GM12878 (cell line): ENCODE measurements at regions not wholly inside any gene's neighbourhood (a gene's known extent, or its start where the extent isn't known, plus 50 kb on each side); places are given as distances from the start of the nearest gene placed in this dataset.

Experiments used
- BCLAF1 ChIP-seq: fragments of 450-650 bp; IDR thresholded peaks from 2 replicates; pipeline ENCODE4 v1.6.1; 2017; ENCODE audit warnings: antibody characterized with exemption, mild to moderate bottlenecking, moderate library complexity
- FOXM1 ChIP-seq: IDR thresholded peaks from 2 replicates; pipeline ENCODE4 v1.6.1; 2012; ENCODE audit warnings: low read depth, mild to moderate bottlenecking, inconsistent platforms, low read length, moderate library complexity
- IKZF1 ChIP-seq: fragments of 450-650 bp; conservative IDR thresholded peaks from 2 replicates; pipeline ENCODE4 v1.6.1; 2017; ENCODE audit warnings: antibody characterized with exemption, mild to moderate bottlenecking
- IKZF2 ChIP-seq, 2 experiments: fragments of 450-650 bp; IDR thresholded peaks; 2 replicates each; pipeline ENCODE4 v1.6.1; 2017; ENCODE audit warnings: mild to moderate bottlenecking in 2 of 2, moderate library complexity in 2 of 2
- MEF2A ChIP-seq: IDR thresholded peaks from 2 replicates; pipeline ENCODE4 v1.6.1; 2011; ENCODE audit warnings: low read depth, mild to moderate bottlenecking, low read length, moderate library complexity; ENCODE audit not compliant: insufficient read depth
- MXI1 ChIP-seq: fragments of 150-350 bp; IDR thresholded peaks from 2 replicates; pipeline ENCODE4 v1.6.1; 2011; ENCODE audit warnings: low read depth, mild to moderate bottlenecking, inconsistent platforms, low read length, improper control_type of control experiment
- NFXL1 ChIP-seq: fragments of 450-650 bp; IDR thresholded peaks from 2 replicates; pipeline ENCODE4 v1.6.1; 2017; ENCODE audit warnings: antibody characterized with exemption, mild to moderate bottlenecking, borderline replicate concordance
- NKRF ChIP-seq: fragments of 450-650 bp; conservative IDR thresholded peaks from 2 replicates; pipeline ENCODE4 v1.6.1; 2017; ENCODE audit warnings: mild to moderate bottlenecking, moderate library complexity
- PML ChIP-seq: IDR thresholded peaks from 2 replicates; pipeline ENCODE4 v1.6.1; 2012; ENCODE audit warnings: low read length, inconsistent platforms
- RAD21 ChIP-seq: IDR thresholded peaks from 2 replicates; pipeline ENCODE4 v1.6.1; 2011; ENCODE audit warnings: mild to moderate bottlenecking, low read depth, low read length, moderate library complexity; ENCODE audit not compliant: insufficient read depth
- REST ChIP-seq: IDR thresholded peaks from 2 replicates; pipeline ENCODE4 v1.6.1; 2012; ENCODE audit warnings: mild to moderate bottlenecking, low read depth, low read length
- SRF ChIP-seq, 2 experiments: IDR thresholded peaks; 2 replicates each; pipeline ENCODE4 v1.6.1; 2011; ENCODE audit warnings: low read depth in 2 of 2, low read length in 2 of 2, mild to moderate bottlenecking in 1 of 2, moderate library complexity in 1 of 2
- TCF3 ChIP-seq: IDR thresholded peaks from 2 replicates; pipeline ENCODE4 v1.6.1; 2012; ENCODE audit warnings: low read depth, mild to moderate bottlenecking, low read length, borderline replicate concordance; ENCODE audit not compliant: insufficient read depth
- ZBTB11 ChIP-seq: fragments of 450-650 bp; formaldehyde crosslinking; IDR thresholded peaks from 2 replicates; pipeline ENCODE4 v1.5.0; 2022; ENCODE audit warnings: mild to moderate bottlenecking, missing genetic modification characterization

GRCh38 chr7:130875265-130875741, 141.3 kb upstream of the KLF14 start (continued):
- TF ChIP-seq ZBTB11 (CRISPR knock-in tag), result no peak
- TF ChIP-seq BCLAF1, result no peak
- no peak for TF ChIP-seq NFXL1
- TF ChIP-seq PML, result peak; percentile 51; the same call in 1 of the 2 replicates
- TF ChIP-seq FOXM1, result no peak
- TF ChIP-seq SRF (IDR thresholded peaks at IDR 0.05; ENCODE audit: low read depth in 2 of 2, low read length in 2 of 2), result no peak
- no peak for TF ChIP-seq IKZF1
- TF ChIP-seq REST, result no peak
- no peak for TF ChIP-seq NKRF
- TF ChIP-seq MXI1, result no peak
- peak; percentile 88 for TF ChIP-seq RAD21
- peak; percentile 65; the same call in 1 of the 2 replicates for TF ChIP-seq TCF3
- TF ChIP-seq MEF2A, result no peak
- no peak for TF ChIP-seq IKZF2 (IDR thresholded peaks at IDR 0.05)
